Tibial nerve (tissue), 4 donors: ENCODE measurements at regions not wholly inside any gene's neighbourhood (a gene's known extent, or its start where the extent isn't known, plus 50 kb on each side); places are given as distances from the start of the nearest gene placed in this dataset.

Source experiments
- EP300 ChIP-seq, 2 donors: sonication (generic); formaldehyde crosslinking; IDR thresholded peaks; one replicate each; pipeline ENCODE4 v1.6.1; 2017; ENCODE audit warnings: antibody characterized with exemption in 2 of 2, mild to moderate bottlenecking in 1 of 2
- TF ChIP-seq, protein P1 (sequence below), 5 experiments: fragments of 200-600 bp in 3 of 5; fragments of 450-650 bp in 2 of 5; sonication (generic) in 3 of 5; IDR thresholded peaks; one replicate each; pipeline ENCODE4 v1.5.1; 2016 to 2019; ENCODE audit warnings: antibody characterized with exemption in 5 of 5, mild to moderate bottlenecking in 3 of 5, moderate library complexity in 2 of 5

- TF ChIP-seq, protein P1, sequence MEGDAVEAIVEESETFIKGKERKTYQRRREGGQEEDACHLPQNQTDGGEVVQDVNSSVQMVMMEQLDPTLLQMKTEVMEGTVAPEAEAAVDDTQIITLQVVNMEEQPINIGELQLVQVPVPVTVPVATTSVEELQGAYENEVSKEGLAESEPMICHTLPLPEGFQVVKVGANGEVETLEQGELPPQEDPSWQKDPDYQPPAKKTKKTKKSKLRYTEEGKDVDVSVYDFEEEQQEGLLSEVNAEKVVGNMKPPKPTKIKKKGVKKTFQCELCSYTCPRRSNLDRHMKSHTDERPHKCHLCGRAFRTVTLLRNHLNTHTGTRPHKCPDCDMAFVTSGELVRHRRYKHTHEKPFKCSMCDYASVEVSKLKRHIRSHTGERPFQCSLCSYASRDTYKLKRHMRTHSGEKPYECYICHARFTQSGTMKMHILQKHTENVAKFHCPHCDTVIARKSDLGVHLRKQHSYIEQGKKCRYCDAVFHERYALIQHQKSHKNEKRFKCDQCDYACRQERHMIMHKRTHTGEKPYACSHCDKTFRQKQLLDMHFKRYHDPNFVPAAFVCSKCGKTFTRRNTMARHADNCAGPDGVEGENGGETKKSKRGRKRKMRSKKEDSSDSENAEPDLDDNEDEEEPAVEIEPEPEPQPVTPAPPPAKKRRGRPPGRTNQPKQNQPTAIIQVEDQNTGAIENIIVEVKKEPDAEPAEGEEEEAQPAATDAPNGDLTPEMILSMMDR (IDR thresholded peaks at IDR 0.05), result no peak
- no peak for TF ChIP-seq EP300 (IDR thresholded peaks at IDR 0.05)
Measured at GRCh38 chr2:146080925-146081324, 1561.0 kb upstream of the ZEB2 start.
